ENCODE measurements at regions not wholly inside any gene's neighbourhood (a gene's known extent, or its start where the extent isn't known, plus 50 kb on each side); places are given as distances from the start of the nearest gene placed in this dataset.

DNA sequence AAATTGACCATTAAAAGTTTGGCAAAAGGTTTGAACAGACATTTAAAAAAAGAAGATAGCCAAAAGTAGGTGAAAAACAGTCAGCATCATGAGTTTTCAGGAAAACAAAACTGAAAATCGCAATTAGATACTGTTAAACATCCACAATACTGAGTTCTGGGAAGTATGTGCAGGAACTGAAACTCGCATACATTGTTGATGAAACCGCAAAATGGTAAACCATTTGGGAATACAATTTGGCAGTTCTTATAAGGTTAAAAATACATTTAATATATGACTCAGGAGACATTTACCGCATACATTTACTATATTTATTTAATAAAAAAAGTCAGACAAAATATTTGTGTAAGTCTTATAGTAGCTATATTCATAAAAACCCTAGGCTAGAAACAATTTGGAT lies 393.2 kb downstream of the COL11A1 start:
- no peak for TF ChIP-seq CTCF (IDR thresholded peaks at IDR 0.05)
- no peak for TF ChIP-seq POLR2A (IDR thresholded peaks at IDR 0.05)
